ENCODE measurements at regions not wholly inside any gene's neighbourhood (a gene's known extent, or its start where the extent isn't known, plus 50 kb on each side); places are given as distances from the start of the nearest gene placed in this dataset.
"Not testable (repeated sequence)": the region's sequence is repeated elsewhere in the genome, so short reads cannot be mapped to it uniquely, and the experiment has no call there.

GRCh38 chr6:84862843-84863242 lies 98.4 kb upstream of the TBX18 start:
- DNase-seq: no peak

DNA sequence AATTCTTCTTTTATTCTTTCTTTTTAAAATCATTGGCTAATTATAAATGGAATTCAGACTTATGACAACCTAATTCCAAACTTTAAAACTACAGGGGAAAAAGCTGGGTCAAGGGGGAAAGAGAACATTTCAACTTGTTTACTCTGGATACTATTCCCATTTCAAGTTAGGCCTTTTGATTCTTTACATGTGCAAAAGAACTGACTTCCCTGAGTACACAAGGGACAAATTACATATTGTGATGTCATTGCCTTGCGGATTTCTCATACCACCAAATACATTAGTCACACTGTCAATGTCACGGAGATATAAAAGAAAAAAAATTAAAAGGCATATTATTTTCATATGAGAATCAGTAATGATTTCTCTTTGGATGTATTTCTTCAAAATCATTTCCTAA lies 96.5 kb upstream of the TBX18 start:
- no peak for DNase-seq

DNA sequence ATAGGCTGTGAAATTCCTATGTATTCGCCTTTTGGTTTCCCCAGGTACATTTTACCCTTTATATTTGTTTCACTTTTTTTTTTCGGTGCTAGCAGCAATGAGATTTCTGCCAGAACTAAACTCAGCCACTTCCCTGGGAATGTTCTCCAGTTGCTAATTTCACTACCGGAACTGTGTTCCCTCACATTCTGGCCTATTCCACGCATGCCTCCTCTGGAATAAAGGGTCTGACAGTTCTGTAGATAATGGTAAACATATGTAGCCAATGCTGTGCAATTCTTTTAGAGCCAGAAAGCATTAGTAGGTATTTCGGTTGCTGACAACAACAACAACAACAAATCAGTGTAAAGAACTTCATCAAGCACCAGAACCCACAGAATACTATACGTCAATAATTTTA lies 96.1 kb upstream of the TBX18 start:
- DNase-seq: no peak

DNA sequence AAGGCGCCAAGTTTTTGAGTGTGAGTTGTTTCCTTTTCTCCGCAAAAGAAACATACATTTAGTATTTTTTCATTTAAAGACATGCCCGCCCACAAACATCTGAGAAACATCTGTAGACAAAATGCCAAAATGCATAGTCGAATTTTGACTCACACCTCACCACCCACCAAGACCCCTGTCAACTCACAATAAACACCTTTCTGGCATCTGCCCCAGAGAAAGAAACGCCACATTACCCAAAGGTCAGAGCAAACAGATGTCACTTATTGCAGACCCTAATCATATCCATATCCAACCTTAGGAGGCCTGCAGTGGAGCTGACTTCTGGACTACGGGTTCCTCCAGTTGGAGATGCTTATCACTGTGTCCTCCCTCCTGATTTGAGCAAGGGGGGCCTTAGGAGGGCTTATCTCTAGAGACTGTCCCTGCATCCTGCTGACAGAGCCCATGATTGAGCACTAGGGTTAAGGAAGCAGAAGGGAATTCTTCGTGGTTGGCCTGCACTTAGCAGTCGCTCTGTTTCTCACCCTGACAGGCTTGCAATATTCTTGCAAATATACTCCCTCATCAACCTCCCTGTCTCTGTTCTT lies 90.5 kb upstream of the TBX18 start:
- no peak for DNase-seq

- no peak for DNase-seq
These were observed 89.5 kb upstream of the TBX18 start for GRCh38 chr6:84853901-84854300.

DNA sequence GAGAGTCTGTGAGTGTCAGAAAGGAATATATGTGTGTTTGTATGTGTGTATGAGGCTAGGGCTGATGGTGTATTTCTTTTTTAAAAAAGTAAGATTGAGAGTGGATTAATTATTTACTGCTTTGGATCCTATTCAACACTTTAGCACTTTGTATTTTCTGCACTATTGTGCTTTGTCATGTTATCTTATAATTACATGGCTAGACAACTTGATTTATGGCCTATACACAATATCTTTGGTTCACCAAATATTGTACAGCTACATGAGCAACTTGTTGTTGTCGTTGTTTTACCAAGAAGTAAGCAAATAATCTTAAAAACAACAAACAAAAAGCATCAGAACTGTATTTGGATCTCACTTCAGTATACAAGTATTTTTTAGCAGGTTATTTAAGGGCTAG lies 84.6 kb upstream of the TBX18 start:
- DNase-seq: no peak

GRCh38 chr6:84847390-84848160 lies 83.2 kb upstream of the TBX18 start:
- no peak for DNase-seq

- no peak for DNase-seq
These were observed 78.2 kb upstream of the TBX18 start for GRCh38 chr6:84842525-84843166.

DNA sequence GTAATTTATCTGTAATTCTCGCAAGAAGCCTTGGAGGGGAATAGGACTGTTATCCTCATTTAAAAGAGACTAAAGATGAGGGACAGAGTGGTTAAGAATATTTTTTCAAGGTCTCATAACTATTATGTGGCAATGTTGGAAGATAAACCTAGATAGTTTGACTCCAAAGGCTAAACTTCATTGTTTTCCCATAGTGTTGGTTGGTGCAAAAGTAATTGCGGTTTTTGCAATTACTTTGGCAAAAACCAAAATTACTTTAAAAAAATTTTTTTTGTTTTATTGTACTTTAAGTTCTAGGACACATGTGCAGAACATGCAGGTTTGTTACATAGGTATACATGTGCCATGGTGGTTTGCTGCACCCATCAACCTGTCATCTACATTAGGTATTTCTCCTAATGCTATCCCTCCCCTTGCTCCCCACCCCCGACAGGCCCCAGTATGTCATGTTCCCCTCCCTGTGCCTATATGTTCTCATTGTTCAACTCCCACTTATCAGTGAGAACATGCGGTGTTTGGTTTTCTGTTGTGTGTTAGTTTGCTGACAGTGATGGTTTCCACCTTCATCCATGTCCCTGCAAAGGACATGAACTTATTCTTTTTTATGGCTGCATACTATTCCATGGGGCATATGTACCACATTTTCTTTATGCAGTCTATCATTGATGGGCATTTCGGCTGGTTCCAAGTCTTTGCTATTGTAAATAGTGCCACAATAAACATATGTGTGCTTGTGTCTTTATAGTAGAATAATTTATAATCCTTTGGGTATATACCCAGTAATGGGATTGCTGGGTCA lies 72.9 kb upstream of the TBX18 start:
- DNase-seq: not testable (repeated sequence)

GRCh38 chr6:84836366-84836765 lies 72.0 kb upstream of the TBX18 start:
- no peak for DNase-seq

GRCh38 chr6:84835340-84835739 lies 70.9 kb upstream of the TBX18 start:
- no peak for DNase-seq

- not testable (repeated sequence) for DNase-seq
These were observed 67.5 kb upstream of the TBX18 start for GRCh38 chr6:84831924-84832323.

GRCh38 chr6:84825461-84825860 lies 61.1 kb upstream of the TBX18 start:
- DNase-seq: no peak

DNA sequence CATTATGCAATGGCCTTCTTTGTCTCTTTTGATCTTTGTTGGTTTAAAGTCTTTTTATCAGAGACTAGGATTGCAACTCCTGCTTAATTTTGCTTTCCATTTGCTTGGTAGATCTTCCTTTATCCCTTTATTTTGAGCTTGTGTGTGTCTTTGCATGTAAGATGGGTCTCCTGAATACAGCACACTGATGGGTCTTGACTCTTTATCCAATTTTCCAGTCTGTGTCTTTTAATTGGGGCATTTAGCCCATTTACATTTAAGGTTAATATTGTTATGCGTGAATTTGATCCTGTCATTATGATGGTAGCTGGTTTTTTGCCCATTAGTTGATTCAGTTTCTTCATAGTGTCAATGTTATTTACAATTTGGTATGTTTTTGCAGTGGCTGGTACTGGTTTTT lies 56.9 kb upstream of the TBX18 start:
- DNase-seq: not testable (repeated sequence)

- no peak for DNase-seq
These were observed 52.3 kb upstream of the TBX18 start for GRCh38 chr6:84816741-84817140.

GRCh38 chr6:84815896-84816735 lies 51.7 kb upstream of the TBX18 start:
- DNase-seq: no peak
